ENCODE measurements at regions not wholly inside any gene's neighbourhood (a gene's known extent, or its start where the extent isn't known, plus 50 kb on each side); places are given as distances from the start of the nearest gene placed in this dataset.

- DNase-seq, result no peak
Measured at GRCh38 chr2:129891341-129892320, 87.8 kb upstream of the RAB6C start.

GRCh38 chr2:129892360-129892759 is 87.1 kb upstream of the RAB6C start:
- no peak for DNase-seq

- DNase-seq, result no peak
Measured at GRCh38 chr2:129892773-129893172, 86.7 kb upstream of the RAB6C start.

GRCh38 chr2:129893244-129893643 is 86.2 kb upstream of the RAB6C start:
- DNase-seq, result no peak

- DNase-seq, result no peak
Measured at GRCh38 chr2:129894616-129895015, 84.8 kb upstream of the RAB6C start.

GRCh38 chr2:129895061-129895460 is 84.4 kb upstream of the RAB6C start:
- DNase-seq, result no peak

- no peak for DNase-seq
Measured at GRCh38 chr2:129895526-129896082, 83.9 kb upstream of the RAB6C start.

GRCh38 chr2:129896226-129897100 is 83.0 kb upstream of the RAB6C start:
- DNase-seq, result no peak

- no peak for DNase-seq
Measured at GRCh38 chr2:129901754-129902415, 77.6 kb upstream of the RAB6C start.

GRCh38 chr2:129902731-129903585 is 76.5 kb upstream of the RAB6C start:
- DNase-seq, result no peak

GRCh38 chr2:129903586-129904425 is 75.7 kb upstream of the RAB6C start:
- peak; percentile 29 for DNase-seq

- DNase-seq, result no peak
Measured at GRCh38 chr2:129904532-129905446, 74.7 kb upstream of the RAB6C start.

GRCh38 chr2:129905664-129906081 is 73.8 kb upstream of the RAB6C start:
- no peak for DNase-seq

- no peak for DNase-seq
Measured at GRCh38 chr2:129906139-129906860, 73.2 kb upstream of the RAB6C start.

- no peak for DNase-seq
Measured at GRCh38 chr2:129906861-129907235, 72.6 kb upstream of the RAB6C start.

- no peak for DNase-seq
Measured at GRCh38 chr2:129907256-129907998, 72.0 kb upstream of the RAB6C start.

- DNase-seq, result no peak
Measured at GRCh38 chr2:129908721-129909373, 70.6 kb upstream of the RAB6C start.
